ENCODE measurements at regions not wholly inside any gene's neighbourhood (a gene's known extent, or its start where the extent isn't known, plus 50 kb on each side); places are given as distances from the start of the nearest gene placed in this dataset.

GRCh38 chr3:118199044-118199443, 835.6 kb downstream of the IGSF11 start:
- TF ChIP-seq CTCF (IDR thresholded peaks at IDR 0.05; ENCODE audit: low read length): no peak
- no peak for TF ChIP-seq EZH2phosphoT487 (IDR thresholded peaks at IDR 0.05; ENCODE audit: low read length)
- TF ChIP-seq EZH2 (optimal IDR thresholded peaks at IDR 0.05; ENCODE audit: low read depth, low read length): no peak

All from MM.1S (cell line).